Stimulated activated CD4-positive, alpha-beta T cell treated with anti-CD3 and anti-CD28 coated beads, Interleukin-15, amount 100 ng/mL, for 24 hours (primary cell): ENCODE measurements at regions not wholly inside any gene's neighbourhood (a gene's known extent, or its start where the extent isn't known, plus 50 kb on each side); places are given as distances from the start of the nearest gene placed in this dataset.
"Not testable (repeated sequence)": the region's sequence is repeated elsewhere in the genome, so short reads cannot be mapped to it uniquely, and the experiment has no call there.

Source experiments
- DNase-seq: peaks from one replicate; pipeline ENCODE4 v3.0.0-alpha.2; 2020

GRCh38 chr20:16864963-16865362 is 116.8 kb downstream of the OTOR start:
- no peak for DNase-seq

DNA sequence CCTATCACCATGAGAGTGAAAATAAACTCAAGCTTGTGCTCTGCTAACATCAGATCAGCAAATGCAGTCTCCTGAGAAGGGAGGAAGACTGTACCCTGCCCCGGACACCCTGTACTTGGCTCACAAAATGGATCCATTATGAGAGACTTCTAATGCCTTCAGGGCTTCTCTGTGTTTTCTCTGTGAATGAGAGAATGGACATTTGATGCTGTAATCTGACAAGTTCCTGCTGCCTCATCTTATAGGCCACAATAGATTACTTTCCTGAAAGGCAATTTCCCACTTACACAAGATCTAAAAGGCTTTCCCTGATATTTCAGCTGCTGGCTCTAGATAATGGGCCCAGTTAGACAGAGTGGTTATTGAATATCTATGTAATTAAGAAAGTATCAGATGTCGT is 117.2 kb downstream of the OTOR start:
- no peak for DNase-seq

DNA sequence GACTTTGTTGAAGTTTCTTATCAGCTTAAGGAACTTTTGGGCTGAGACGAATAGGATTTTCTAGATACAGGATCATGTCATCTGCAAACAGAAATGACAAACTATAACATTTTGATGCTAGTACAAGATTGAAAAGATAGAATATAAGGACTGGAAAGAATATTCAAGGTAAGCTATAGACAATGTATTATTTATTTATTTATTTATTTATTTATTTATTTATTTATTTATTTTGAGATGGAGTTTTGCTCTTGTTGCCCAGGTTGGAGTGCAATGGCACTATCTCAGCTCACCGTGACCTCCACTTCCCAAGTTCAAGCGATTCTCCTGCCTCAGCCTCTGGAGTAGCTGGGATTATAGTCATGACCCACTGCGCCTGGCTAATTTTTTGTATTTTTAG is 125.0 kb downstream of the OTOR start:
- not testable (repeated sequence) for DNase-seq

GRCh38 chr20:16877053-16877554 is 128.9 kb downstream of the OTOR start:
- DNase-seq = no peak

- DNase-seq = no peak
Observed at GRCh38 chr20:16885746-16886145, 137.6 kb downstream of the OTOR start.

DNA sequence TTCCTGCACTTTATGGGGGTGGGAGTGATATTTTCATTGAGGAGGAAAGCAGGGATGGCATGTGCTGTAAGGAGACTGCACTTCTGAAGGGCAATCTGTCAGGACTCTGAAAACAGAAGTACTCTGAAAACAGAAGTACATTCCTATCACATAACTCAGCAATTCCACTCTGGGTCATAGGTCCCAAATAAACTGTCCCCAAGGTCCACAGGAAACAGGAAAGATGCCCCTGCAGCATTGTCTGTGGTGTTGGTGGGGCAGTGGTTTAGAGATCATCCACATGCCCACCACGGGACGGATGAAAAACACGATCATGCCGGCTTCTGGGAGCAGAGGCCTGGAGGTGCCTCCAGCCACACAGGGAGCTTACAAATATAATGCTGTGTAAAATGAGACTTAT is 150.3 kb downstream of the OTOR start:
- DNase-seq = no peak

- DNase-seq = no peak
Observed at GRCh38 chr20:16902662-16903061, 154.5 kb downstream of the OTOR start.

- no peak for DNase-seq
Observed at GRCh38 chr20:16904751-16905150, 156.6 kb downstream of the OTOR start.

GRCh38 chr20:16914277-16914676 is 166.1 kb downstream of the OTOR start:
- no peak for DNase-seq

DNA sequence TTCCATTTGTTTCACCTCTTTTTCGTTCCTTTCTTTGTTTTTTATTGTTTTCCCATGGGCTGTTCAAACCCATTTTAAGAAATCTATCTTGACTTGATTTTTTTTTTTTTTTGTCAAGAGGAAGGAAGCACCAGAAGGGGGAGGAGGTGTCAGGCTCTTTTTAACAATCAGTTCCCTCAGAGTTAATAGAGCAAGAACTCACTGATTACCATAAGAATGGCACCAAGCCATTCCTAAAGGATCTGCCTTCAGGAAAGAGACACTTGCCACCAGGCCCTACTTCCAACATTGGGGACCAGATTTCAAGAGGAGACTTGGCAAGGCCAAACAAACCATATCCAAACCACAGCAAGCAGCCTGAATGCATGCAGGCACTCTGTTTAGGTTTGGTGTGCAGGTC is 168.0 kb downstream of the OTOR start:
- DNase-seq = no peak

DNA sequence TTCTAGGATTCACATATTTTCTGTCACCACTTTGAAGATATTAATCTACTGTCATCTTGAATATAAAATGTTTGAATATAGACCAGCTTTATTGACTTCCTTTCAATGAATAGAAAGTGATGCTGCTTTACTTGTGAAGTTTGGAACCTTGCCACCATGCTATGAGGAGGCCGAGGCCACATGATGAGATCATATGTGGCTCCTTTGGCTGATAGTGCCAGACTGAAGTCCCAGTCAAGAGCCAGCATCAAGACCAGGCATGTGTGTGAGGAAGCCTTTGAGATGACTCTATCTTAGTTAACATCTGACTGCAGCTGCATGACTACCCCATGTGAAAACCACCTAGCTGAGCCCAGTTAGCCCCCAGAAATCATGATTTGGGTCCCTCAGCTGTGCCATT is 169.5 kb downstream of the OTOR start:
- DNase-seq = no peak

- DNase-seq = no peak
Observed at GRCh38 chr20:16918366-16918765, 170.2 kb downstream of the OTOR start.

- no peak for DNase-seq
Observed at GRCh38 chr20:16919841-16920240, 171.7 kb downstream of the OTOR start.

DNA sequence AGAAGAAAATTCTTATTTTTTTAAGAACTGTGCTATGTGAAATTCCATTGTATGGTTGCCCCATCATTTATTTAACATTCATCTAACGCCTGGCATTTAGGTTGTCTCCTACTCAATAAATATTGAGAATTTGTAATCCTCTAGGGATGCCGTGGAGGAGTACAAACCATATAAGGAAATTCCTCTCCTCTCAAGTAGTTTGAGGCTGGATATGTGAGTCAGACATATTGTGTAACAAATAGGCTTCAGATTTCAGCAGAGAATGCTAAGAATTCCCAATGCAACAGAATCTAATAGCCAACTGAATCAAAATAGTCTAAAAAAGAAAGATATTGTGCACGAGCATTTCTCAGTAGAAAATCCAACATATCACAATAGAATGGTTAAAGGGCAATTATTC is 174.7 kb downstream of the OTOR start:
- DNase-seq = no peak

GRCh38 chr20:16926626-16927430 is 178.7 kb downstream of the OTOR start:
- no peak for DNase-seq

GRCh38 chr20:16929756-16930155 is 181.6 kb downstream of the OTOR start:
- DNase-seq = no peak

DNA sequence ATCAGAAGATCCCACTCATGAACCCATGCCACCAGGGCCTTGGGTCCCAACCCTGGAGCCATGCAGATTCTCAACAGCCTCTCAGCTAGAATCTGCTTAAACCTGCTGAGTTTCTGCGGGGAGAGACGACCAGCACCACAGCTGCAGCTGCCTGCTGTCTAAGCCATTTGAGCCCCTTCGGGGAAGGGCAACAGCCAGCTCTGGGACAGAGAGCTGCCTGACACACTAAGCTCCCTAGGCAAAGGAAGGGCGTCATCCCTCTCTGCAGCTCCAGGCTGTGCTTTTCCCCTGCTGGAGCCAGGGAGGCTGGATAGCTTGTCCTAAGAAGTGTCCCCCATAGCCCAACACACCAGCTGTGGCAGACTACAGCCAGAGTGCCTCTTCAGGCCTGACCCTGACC is 182.5 kb downstream of the OTOR start:
- no peak for DNase-seq

DNA sequence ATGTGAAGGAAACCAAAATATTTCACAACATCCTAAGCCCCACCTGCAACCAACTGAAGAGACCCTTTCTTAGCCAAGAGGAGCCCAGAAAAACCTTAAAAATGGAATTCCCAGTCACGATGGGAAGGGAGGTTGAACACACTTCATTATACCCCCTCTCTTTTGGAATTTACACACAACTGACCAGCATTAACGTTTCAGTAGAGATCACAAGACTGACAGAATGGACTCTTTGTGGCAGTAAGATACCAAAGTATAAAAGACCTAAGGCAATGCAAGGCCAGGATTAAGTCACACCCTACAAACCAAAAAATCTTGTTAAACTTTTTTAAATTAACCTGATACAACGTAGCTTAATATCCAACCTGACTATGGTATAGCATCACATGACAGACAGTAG is 190.9 kb downstream of the OTOR start:
- DNase-seq = no peak

DNA sequence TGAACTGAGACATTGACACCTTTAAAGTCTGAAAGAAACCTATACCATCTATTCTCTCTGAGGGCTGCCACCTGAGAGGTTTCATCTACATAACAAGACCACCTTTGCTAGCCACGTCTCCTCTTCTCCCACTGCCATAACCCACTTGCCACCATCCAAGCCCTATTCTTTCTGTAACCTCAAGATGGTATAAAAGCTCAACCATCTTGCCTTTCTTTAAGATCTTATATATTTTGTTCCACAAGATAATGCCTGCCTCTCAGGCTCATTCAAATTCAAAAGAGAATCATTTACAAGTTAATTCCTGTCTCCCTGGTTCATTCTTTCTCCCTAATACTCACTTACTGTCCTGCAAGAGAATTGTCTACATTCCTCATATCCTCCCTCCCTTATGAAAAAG is 192.5 kb downstream of the OTOR start:
- DNase-seq = no peak

DNA sequence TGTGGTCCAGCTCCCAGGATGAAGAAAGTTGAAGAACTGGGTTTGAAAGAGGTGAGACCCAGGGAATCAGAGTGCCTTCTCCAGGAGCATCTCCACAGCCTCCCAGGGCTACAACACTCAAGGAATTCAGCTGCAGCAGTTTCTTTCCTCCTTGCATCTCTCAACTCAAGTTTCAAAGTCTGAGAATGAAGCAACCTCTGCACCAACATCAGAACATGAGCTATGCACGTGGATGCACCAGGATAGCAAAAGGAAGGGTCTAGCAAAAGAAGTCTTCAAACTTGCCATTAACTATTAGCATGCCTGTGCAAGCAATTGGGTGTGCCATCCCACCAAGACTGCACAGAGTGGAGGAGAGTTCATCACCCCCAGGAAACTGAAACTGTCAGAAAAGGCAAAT is 193.9 kb downstream of the OTOR start:
- DNase-seq = no peak

DNA sequence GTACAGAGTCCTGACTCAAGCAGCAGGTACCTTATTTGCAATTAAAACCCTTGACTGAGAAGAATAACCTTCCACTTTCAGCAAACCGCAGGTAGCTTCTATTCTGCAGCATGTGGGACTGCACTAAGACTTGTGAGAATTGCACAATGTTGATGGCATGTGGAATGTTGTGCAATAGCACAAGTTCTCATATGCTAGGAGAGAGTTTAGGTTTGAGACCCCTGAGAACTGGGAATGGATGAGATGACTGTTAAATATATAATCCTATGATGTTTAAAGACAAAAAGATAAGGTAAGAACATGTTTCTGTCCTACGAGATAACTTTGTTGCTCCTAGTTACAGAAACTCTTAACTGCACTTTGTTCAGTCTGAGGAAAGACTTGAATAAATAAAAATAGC is 194.6 kb downstream of the OTOR start:
- no peak for DNase-seq

DNA sequence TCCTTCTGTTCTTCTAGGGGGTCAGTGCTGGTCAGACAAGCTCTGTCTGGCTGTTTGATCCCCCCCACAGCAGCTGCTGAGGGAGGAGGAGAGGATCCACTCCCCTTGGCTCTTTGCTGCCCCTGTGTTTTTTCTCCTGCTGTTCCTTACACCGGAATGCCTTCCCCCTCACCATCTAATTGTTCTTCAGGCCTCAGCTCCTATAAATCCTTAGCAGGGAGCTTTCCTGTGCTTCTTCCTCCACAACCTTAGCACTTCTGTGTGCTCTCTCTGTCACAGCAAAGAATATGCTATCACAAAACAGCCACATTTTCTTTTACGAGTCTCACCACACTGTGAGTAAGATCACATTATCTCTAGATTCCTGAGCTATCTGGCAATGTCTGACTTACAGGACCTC is 196.6 kb downstream of the OTOR start:
- DNase-seq = no peak

DNA sequence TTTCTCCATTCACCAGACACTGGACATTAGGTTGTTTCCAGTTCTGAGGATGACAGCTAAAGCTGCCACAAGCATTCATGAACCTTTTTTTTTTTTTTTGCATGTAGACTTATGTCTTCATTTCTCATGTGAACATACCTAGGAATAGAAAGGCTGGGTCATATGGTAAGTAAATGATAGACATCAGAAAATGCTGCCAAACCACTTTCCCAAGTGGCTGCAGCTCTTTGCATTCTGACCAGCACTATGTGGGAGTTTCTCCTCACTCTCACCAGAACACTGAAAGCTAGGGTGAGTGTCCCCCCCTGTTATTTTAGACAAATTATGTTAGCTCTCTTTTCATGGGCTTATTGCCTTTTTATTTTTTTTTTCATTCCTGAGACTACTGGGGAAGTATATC is 197.5 kb downstream of the OTOR start:
- DNase-seq = no peak

DNA sequence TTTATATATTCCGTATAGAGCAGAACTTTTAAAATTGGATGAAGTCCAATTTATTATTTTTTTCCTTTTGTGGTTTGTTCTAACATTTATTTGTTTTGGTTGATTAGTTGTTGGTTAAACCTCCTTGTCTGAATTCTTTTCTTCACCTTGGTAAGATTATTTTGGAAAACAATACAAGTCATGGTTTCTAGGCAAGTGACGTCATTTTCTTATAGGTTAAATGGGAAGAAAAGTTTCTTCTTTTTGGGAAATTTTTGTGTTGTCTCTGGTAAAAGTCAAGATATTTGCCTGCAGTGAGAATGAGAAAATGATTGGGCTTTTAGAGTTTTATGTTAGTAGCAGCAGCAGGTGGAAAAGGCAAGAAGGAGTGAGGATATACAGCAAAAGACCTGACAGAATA is 197.9 kb downstream of the OTOR start:
- DNase-seq = no peak

DNA sequence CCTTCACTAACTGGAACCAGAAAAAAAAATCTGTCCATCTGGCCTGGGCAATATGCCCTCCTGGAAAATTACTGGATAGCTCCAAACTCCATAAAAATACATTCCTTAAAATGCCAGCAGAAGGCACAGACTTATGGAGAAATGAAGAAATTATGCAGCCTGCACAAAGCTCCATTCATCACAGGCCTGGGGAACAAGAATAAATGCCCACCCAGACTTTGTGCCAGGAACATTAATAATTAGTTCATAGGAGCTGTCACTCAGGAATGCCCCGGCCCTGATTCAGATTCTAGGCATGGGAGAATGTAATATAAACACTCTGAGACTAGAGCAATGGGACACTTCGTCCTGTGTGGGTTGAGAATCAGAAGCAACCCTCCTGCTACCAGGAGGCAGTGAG is 199.3 kb downstream of the OTOR start:
- DNase-seq = no peak
